Fibroblast of villous mesenchyme (primary cell): ENCODE measurements at regions not wholly inside any gene's neighbourhood (a gene's known extent, or its start where the extent isn't known, plus 50 kb on each side); places are given as distances from the start of the nearest gene placed in this dataset.
"Not testable (repeated sequence)": the region's sequence is repeated elsewhere in the genome, so short reads cannot be mapped to it uniquely, and the experiment has no call there.

Experiments used
- DNase-seq: peaks from one replicate; pipeline ENCODE4 v3.0.0-alpha.2; 2010; ENCODE audit warnings: low read depth
- H3K4me3 ChIP-seq: 2 replicates; pipeline ENCODE4 v1.5.1; 2011; ENCODE audit warnings: low read depth, mild to moderate bottlenecking, low read length
- TF ChIP-seq, protein P1 (sequence below): IDR thresholded peaks from 2 replicates; pipeline ENCODE4 v1.5.1; 2012; ENCODE audit warnings: low read depth, mild to moderate bottlenecking, low read length; ENCODE audit not compliant: insufficient read depth

DNA sequence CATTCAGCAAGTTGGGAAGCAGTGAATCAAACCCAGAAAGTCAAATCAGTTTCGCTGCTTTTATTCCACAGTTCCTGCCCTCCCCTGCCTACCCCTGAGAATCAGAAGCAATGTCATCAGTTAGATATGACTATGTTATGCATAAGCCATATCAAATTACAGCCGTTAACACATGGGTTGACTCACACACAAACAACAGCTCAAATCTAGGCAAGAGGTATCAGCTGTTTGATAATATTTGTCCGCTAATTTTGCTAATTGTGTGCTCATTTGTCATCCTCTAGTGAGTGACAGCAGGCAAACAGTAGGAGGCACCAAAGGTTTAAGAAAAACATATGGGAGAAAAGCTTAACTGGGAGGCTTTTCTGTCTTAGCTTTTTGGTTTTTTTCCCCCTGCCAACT, 327.4 kb upstream of the CCL2 start:
- DNase-seq = no peak
- TF ChIP-seq, protein P1, sequence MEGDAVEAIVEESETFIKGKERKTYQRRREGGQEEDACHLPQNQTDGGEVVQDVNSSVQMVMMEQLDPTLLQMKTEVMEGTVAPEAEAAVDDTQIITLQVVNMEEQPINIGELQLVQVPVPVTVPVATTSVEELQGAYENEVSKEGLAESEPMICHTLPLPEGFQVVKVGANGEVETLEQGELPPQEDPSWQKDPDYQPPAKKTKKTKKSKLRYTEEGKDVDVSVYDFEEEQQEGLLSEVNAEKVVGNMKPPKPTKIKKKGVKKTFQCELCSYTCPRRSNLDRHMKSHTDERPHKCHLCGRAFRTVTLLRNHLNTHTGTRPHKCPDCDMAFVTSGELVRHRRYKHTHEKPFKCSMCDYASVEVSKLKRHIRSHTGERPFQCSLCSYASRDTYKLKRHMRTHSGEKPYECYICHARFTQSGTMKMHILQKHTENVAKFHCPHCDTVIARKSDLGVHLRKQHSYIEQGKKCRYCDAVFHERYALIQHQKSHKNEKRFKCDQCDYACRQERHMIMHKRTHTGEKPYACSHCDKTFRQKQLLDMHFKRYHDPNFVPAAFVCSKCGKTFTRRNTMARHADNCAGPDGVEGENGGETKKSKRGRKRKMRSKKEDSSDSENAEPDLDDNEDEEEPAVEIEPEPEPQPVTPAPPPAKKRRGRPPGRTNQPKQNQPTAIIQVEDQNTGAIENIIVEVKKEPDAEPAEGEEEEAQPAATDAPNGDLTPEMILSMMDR = no peak
- no peak overlapping the region for H3K4me3 ChIP-seq

DNA sequence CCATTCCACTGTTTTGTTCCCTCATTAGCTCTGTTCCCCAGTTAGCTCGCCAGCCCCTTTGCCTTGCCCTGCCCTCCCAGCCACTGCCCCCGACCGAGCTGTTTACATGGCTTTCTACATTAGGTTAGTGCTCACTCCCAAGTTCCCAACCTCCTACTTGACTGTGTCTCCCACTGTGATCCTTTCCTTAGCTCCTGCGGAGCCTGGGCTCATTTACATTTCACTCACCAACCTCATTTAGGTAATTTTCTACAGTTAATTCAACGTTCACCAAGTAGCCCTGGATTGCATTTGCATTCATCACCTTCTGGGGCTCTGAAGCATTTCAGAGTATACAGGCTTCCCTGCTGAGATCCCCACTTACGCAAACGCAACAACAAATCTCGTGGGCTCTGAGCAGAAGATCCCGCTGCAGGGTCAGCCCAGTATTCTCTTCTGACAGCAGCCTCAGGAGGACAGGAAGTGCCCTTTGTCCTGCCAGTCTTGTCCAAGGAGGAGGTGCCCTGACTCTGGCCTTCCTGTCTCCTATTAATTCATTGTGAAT, 325.8 kb upstream of the CCL2 start:
- TF ChIP-seq, protein P1 = no peak
- DNase-seq = no peak
- no peak overlapping the region for H3K4me3 ChIP-seq

DNA sequence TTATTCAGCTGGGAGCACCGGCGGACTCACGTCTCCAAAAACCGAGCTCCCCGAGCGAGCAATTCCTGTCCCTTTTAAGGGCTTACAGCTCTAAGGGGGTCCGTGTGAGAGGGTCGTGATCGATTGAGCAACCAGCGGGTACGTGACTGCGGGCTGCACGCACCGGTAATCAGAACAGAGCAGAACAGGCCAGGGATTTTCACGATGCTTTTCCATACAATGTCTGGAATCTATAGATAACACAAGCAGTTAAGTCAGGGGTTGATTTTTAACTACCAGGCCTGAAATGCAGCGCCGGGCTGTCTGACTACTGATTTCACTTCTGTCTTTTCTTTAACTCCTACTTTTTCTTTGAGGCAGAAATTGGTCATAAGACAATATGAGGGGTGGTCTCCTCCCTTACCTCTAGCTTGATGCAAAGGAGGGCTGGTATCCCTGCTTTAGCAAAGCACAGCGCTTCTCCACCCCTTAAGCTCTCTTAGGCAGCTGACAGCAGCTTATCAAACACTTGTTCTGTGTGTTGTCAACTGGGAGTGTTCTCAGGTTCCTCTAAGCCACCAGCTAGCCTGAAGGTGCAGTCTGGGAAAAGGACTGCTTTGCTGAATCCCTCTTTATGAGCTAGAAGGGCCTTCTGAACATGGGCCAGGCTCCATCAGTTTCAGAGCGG, 323.8 kb upstream of the CCL2 start:
- DNase-seq, H3K4me3 ChIP-seq: not testable (repeated sequence)

DNA sequence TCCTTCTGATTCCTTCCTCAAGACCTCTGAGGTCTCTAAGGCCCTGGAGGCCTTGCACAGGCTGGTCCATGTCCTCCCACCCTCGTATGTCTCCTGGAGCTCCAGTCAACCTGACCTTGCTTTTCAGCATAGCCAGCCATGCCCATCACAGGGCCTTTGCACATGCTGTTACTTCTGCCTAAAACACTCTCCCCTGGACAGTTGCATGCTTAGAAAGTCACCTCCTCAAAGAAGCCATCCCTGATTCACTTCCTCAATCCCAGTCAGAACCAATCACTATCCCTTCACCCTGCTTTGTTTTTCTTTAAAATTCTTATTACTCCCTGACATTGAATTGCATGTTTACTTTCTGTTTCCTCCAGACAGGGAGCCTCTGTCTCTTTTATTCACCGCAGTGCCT, 322.1 kb upstream of the CCL2 start:
- H3K4me3 ChIP-seq = no peak overlapping the region
- TF ChIP-seq, protein P1 = no peak
- no peak for DNase-seq

- H3K4me3 ChIP-seq = no peak overlapping the region
- DNase-seq = no peak
- TF ChIP-seq, protein P1 = no peak
Measured at GRCh38 chr17:33933576-33933975, 321.5 kb upstream of the CCL2 start.

- H3K4me3 ChIP-seq = no peak overlapping the region
- TF ChIP-seq, protein P1 = no peak
- DNase-seq = no peak
Measured at GRCh38 chr17:33934696-33935095, 320.4 kb upstream of the CCL2 start.

- H3K4me3 ChIP-seq = no peak overlapping the region
- TF ChIP-seq, protein P1 = no peak
Measured at GRCh38 chr17:33935822-33936221, 319.3 kb upstream of the CCL2 start.

More at GRCh38 chr17:33935822-33936221, 319.3 kb upstream of the CCL2 start:
- DNase-seq = no peak
